GM21528 (cell line): ENCODE measurements at regions not wholly inside any gene's neighbourhood (a gene's known extent, or its start where the extent isn't known, plus 50 kb on each side); places are given as distances from the start of the nearest gene placed in this dataset.
"Not testable (repeated sequence)": the region's sequence is repeated elsewhere in the genome, so short reads cannot be mapped to it uniquely, and the experiment has no call there.

Source experiments
- ATAC-seq: cut with Tn5 transposase; IDR thresholded peaks from one replicate; pipeline ENCODE4 v1.9.1; 2021; ENCODE audit warnings: mild to moderate bottlenecking, moderate library complexity; ENCODE audit not compliant: unreplicated experiment, low FRiP score

DNA sequence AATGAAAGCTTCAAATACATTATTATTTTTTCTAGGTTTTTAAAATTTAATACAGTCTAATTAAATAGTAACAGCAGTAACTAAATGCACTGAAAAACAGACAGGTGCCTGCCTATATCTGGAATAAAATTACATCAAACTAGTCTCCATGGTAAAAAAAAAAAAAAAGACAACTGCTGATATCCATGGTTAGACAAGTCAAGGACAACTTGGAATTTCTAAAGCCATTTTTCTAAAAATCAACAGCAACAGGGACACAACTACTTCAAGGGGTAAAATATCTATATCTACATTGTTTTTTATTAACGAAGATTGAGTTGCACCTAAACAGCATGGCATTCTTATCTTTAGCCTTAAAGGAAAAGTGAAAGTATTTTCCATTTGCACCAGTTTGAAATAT is 74.7 kb upstream of the VPREB1 start:
- no peak for ATAC-seq

DNA sequence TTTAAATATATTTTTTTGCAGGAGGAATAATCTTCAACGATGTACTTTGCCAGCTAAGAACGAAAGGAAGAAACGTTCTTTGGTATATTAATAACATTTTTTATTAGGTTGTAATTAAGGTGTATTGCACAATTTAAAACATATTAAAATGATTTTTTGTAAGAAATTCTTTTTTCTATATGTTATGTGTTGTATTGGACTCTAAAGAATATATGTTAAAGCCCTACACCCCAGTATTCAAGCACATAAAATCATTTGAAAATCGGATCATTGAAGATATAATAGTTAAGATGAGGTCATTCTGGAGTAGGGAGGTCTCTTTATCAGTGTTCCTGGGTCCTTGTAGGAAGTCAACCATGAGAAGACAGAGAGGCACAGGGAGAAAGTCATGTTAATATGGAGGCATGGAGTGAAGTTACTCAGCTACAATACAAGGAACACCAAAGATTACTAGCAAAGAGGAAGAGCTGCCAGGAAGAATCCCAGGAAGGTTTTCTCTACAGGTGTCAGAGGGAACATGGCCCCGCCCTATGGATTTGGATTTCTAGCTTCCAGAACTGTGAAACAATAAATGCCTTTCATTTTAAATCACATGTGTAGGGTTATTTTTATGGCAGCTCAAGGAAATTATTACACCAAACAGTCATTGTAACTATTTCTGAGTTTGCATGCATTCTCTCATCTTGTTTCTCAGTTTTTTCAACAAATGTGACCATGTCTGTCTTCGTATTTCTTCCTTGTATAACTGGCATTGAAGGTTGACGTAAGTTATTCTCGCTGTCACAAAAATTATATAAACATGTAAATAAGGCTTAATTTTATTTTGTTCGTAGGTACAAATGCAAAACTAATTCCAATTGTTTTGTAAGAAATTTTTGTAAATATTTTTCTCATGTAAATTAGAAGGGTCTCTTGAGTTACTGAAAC is 75.4 kb upstream of the VPREB1 start:
- ATAC-seq = no peak

DNA sequence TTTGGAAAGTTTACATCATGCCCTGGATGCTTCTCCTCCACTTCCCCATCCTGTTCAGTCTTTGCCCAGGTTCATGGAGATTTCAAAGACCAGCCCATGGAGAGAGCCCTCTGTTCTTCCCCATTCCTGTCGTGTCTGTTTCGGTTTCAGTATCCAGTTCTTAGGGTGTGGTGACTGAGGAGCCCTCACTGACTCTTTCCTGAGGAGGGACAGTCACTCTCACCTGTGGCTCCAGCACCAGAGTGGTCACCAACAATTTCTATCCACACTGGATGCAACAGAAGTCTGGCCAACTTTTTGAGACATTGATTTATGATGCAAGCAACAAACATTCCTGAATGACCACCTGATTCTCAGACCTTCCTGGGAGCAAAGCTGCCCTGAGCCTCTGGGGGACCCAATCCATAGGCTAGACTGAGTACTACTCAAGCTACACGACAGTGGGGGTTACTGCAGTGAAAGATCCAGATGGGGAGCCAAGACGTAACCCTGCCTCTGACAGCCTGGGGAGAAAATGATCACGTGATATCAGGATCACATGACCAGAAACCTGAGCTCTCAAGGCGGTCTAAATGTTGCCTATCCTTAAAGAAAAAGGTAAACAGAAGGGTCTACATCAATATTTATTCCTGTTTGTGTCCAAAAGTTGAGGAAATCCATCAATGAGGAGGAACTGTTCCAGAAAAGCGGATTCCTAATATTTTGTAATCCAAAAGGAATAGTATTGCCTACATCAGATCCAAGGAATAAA is 76.2 kb upstream of the VPREB1 start:
- ATAC-seq = peak; percentile 33

DNA sequence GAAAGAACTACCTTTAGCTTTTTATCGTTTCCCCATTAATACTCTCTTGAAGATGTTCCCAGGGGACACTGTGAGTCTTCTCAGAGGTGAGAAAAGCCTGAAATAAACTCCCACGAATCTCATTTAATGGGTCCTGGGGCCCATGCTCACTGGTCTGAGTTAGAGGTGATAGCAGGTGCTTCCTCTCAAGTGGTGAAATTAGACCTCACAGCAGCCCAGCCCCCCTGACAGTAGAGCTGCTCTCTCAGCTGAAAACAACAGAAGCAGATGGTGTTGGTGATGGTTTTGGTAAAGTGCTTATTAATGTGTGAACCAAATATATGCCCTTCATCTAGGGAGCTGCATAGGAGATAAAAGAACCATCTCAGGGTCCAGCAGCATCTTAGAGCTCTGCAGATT is 76.8 kb upstream of the VPREB1 start:
- ATAC-seq = peak; percentile 65

DNA sequence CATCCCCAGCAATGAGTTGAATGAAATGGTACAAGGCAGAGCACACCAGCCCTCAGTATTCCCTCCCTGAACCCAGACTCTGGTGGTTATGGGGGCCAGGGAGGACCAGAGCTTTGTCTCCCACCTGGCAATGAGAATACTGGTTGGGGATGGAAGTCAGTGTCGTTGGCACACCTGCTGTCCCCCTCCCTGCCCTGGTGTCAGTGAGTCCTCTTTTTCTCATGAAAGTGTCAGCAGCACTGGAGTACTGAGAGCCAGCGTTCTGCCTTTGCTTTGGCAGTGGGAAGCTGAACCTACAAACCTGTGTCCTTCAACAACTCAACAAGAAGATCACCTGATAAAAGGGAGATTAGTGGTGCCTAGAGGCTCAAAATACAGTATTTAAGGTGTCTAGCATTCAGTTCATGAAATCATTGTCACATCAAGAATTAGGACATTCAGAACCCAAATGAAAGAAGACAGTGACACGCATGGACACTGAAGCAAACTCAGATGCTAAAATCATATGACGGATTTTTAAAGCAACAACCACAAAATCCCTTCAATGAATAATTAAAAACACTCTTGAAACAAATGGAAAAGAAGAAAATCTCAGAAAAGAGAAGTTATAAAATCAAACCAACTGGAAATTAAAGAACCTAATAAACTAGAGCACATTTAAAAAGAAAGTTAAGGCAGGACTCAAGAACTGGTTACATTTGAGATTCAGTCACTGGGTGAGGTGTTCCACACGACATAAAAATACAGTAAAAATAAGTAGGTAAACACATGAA is 77.5 kb upstream of the VPREB1 start:
- ATAC-seq = no peak

DNA sequence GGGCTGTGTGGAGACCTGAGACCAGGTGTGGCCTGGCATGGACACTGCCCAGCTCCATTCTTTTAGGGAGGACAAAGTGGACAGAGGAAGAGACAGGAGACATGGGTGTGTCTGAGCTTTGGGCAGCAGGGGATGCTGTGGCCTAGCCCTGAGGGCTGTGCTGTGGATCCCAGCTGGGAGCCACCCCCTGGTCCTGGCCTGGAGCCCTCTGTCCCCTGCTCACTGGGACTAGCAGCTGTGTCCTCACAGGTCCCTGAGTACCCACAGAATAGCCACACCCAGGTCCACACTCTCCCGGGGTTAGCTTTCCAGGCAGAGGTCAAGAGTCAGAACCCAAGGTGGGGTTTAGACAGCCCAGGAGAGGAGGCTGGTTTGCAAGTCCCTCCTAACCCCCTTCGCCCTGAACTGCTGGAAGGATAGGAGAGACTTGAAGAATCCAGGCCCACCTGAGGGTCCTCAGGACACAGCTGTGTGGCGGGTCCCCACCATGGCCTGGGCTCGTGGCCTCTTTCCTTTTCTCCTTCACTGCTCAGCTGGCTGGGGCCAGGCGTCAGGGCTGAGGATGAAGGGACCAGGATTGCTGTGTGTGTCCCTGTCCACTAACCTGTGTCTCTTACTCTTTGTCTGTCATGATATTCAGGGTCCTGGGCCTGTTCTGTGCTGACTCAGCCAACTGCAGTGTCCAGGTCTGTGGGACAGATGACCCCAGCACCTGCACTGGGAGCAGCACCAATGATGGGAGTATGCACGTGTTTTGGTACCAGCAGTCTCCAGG is 78.5 kb upstream of the VPREB1 start:
- no peak for ATAC-seq

DNA sequence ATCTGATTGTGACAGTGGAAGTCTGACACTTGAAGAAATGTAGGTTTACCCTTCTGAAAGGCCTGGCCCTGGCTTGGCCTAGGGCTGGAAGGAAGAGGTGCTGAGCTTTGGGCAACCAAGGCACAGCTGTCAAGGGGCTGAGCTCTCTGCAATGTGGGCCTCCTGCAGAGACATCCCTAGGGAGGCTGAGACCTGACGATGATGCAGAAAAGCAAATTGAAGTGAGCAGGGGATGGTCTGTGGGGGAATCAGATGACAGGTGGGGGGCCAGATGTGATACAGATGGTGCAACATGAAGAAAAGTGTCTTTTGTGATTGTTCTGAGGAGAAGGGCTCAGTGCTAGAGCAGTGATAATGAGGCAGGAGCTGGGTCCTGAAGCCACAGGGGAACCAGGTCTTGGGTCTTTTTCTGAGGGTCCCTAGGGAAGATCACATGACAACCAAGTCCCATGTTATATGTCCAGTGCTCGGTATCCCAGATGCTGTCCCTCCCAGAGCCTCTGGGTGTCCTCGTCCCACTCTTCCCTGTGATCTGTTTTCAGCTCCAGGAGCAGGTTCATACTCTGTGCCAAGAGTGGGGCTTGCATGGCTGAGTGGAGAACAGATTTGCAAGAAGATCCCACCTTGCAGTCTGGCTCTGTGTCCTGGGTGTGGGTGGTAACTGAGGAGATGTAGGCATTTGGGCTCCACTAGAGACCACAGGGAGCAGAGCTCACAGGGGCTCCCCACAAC is 79.9 kb upstream of the VPREB1 start:
- ATAC-seq = no peak

DNA sequence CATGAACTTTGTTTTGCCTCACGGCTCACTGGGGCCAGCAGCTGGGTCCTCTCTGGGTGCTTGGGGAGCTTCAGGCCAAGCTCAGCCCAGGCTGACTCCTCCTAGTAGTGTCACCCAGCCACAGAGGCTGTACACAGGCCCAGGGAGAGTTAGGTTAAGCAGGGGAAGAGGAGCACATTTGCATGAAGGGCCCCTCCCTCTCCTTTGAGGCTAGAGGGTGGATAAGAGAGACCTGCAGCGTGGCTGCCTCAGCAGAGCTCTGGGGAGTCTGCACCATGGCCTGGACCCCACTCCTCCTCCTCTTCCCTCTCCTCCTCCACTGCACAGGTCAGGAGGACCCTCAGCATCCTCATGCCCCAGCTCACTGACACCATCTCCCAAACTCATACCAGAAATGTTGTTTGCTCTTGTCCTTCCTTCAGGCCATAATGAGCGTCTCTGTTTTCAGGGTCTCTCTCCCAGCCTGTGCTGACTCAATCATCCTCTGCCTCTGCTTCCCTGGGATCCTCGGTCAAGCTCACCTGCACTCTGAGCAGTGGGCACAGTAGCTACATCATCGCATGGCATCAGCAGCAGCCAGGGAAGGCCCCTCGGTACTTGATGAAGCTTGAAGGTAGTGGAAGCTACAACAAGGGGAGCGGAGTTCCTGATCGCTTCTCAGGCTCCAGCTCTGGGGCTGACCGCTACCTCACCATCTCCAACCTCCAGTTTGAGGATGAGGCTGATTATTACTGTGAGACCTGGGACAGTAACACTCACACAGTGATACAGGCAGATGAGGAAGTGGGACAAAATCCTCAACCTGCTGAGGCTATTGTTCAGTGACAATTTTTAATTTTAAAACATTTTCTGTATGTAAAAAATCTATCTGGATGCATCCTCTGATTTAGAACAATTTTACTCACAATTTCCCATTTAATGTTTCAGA is 82.4 kb upstream of the VPREB1 start:
- peak; percentile 64 for ATAC-seq

DNA sequence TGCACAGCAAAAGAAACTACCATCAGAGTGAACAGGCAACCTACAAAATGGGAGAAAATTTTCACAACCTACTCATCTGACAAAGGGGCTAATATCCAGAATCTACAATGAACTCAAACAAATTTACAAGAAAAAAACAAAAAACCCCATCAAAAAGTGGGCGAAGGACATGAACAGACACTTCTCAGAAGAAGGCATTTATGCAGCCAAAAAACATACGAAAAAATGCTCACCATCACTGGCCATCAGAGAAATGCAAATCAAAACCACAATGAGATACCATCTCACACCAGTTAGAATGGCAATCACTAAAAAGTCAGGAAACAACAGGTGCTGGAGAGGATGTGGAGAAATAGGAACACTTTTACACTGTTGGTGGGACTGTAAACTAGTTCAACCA is 83.8 kb upstream of the VPREB1 start:
- not testable (repeated sequence) for ATAC-seq

DNA sequence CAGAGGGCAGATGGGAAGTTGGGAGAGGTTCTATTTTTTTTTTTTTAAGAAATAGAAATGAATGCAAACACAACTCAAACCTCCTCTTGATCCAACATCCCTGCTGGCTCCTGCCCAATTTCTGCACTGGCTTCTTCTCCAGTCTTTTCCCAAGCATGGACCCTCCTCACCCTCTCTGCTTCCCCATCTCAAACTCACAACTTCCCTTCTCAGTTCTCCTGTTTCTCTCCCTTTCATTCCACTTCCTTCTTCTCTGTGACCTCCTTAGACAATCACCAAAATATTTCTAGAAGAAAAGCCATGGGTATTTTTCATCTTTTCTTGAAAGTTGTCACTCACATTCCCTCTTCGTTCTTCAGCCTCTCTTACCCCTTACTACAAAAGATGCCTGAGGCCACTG is 85.2 kb upstream of the VPREB1 start:
- ATAC-seq = no peak

DNA sequence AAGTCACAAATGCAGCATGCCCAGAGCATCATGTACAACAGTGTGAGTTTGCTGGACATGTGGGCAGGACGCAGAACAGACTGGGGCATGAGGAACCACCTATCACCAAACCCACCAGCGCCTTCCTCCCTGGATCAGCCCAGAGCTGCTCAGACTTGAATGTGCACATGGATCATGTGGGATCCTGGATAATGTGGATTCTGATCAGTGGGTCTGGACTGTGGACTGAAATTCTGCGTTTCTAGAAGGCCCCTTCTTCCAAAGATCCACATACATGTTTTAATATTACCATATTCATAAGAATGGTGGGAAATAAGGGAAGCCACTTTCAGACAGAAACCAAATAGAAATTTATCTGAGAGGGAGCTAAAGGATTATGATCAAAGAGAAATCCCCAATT is 85.6 kb upstream of the VPREB1 start:
- ATAC-seq = no peak

DNA sequence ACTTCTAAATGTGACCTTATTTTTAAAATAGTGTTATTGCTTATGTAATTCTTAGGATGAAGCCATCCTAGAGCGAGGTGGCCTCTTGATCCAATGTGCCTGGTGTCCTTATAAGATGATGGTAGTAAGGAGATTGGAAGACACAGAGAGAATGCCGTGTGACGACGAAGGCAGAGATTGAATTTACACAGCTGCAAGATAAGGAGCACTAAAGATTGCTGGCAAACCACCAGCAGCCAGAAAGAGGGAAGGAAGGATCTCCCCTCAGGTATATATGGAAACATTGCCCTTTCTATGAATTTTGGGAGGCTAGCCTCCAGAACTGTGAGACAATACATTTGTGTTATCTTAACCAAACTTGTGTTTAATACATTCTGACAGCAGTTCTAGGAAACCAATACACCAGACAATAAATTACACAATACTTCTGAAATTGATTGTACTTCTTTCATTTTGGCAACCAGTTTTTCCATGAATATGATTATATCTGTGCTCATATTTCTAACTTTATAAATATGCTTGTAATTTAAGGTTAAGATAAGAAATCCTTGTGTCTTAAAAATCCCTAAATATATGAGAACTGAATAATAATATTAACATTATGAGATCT is 86.3 kb upstream of the VPREB1 start:
- no peak for ATAC-seq

DNA sequence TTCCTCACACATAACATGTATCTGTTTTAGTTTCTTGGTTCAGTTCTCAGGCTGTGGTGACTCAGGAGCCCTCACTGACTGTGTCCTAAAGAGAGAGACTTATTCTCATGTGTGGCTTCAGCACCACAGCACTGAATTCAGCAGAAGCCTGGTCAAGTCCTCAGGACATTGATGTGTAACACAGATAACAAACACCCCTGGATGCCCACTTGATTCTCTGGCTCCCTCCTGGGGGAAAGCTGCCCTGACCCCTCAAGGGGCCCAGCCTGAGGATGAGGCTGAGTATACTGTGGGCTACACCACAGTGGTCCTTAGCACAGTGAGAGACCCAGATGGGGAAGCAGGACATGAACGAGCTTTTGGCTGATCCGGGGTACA is 87.2 kb upstream of the VPREB1 start:
- ATAC-seq = peak; percentile 39

DNA sequence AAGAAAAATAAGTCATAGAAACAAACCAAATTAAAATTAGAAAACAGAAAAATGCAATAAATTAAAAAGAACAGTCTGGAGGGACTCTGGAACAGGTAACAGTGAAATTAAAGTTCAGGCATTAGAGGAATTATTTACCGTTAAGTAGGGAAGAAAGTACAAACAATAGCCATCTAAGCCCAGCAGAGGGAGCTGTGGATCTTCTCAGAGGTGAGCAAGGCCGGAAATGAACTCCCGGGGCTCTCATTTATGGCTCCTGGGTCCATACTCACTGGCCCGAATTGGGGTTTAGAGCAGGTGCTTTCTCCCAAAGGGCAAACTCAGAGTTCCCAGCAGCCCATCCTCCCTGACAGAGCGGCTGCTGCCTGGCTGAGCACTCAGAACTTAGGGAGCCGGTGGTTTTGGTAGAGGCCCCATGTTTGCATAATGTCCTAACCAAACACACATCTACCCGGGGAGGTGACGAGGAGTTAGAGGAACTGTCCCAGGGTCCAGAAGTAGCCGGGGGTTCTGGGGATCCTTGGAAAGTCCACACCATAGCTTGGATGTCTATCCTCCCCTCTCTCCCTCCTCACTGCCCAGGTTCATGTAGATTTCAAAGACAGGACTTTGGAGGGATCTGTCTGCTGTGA is 87.8 kb upstream of the VPREB1 start:
- peak; percentile 58 for ATAC-seq

DNA sequence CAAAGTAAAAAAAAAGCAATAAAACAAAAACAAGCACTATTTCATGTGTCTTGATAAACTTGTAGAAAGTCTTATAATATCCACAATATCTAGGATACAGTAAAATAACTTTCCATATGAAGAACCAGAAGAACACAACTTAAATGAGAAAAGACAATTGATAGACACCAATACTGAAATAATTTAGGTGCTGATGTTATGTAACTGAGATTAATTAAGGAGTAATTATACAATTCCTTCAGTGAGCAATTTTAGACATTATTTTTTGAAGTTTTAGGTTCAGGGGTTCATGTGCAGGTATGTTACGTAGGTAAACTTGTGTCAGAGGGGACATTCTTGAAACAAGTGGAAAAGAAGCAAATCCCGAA is 88.3 kb upstream of the VPREB1 start:
- ATAC-seq = no peak

DNA sequence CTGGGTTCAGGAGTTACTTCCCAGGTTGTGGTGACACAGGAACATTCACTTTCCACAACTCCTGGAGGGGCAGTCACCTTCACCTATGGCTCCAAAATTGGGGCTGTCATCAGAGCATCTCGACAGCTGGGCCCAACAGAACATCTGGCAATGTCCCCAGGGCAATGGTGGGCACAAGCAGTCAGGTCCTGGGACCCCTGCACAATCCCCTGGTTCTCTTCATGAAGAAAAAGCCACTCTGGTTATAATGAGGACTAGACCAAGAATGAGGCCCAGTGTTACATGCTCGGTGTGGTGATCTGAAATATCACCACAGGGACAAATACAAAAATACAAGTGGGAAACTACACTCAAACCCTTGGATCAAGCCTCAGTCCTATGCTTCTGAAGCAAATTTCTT is 89.0 kb upstream of the VPREB1 start:
- ATAC-seq = no peak

DNA sequence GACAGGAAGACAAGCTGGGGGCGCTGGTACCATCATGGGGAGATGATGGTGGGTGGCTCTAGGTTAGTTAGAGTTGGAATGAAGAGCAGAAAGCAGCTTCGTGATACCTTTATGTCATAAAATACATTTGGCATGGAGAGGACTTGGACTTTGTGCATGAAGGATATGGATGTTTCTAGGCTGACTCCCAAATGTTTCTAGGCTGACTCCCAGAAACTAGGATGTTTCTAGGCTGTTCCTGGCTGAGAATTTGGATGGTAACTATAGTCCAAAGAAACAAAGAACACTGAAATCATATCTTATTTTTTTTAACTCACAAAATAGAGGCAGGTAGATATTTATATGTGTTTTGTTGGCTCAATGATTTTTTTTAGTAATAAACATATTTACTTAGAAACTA is 89.4 kb upstream of the VPREB1 start:
- ATAC-seq = no peak

DNA sequence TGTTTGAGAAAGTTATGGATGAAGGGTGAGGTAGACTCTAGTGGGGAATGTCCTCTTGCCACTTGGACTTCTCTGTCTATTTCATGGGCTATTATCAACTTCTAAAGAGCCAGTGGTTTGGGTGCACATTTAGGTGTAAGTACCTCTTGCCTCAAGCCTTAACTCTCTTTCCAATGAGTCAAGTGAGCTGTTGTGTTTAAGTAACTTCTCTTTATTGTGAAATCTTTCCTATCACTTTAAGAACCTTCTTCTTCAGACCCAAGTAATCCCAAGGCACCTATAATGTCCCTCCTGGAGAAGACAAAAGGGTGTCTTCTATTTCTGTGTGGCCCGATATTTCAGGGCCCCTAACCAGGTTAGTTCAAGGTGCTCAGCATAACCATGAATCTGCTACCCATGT is 90.5 kb upstream of the VPREB1 start:
- ATAC-seq = no peak
